ENCODE measurements at regions not wholly inside any gene's neighbourhood (a gene's known extent, or its start where the extent isn't known, plus 50 kb on each side); places are given as distances from the start of the nearest gene placed in this dataset.

DNA sequence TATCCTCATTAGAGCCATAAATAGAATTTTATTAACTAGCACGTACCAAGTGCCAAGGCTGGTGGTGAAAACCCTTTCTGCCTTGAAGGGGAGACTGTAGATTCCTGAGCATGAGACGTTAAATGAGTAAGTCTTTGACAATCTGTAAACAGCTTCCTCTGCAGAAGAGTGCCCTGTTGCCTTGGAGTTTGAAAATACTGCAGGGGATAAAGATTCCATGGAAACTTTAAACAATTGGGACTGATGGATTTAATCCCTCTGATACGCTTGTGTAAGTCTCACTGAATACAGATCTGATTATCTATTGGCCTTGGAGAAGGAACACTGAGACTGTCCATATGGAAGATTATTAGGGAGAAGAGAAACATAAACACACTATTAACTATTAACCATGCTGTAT, 1053.4 kb upstream of the RBFOX1 start:
- TF ChIP-seq CHD1 (IDR thresholded peaks at IDR 0.05; ENCODE audit: low read depth, low read length): no peak
- no peak for TF ChIP-seq USF2 (IDR thresholded peaks at IDR 0.05; ENCODE audit: low read depth, low read length)
- TF ChIP-seq CTCF (conservative IDR thresholded peaks at IDR 0.05; ENCODE audit: low read depth, low read length): no peak
- no peak for TF ChIP-seq POLR2A (IDR thresholded peaks at IDR 0.05; ENCODE audit: low read depth, low read length)
- no peak for TF ChIP-seq RAD21 (IDR thresholded peaks at IDR 0.05; ENCODE audit: low read length)
- no peak for TF ChIP-seq FOS (IDR thresholded peaks at IDR 0.05; ENCODE audit: low read depth, low read length)
- TF ChIP-seq, protein P1, sequence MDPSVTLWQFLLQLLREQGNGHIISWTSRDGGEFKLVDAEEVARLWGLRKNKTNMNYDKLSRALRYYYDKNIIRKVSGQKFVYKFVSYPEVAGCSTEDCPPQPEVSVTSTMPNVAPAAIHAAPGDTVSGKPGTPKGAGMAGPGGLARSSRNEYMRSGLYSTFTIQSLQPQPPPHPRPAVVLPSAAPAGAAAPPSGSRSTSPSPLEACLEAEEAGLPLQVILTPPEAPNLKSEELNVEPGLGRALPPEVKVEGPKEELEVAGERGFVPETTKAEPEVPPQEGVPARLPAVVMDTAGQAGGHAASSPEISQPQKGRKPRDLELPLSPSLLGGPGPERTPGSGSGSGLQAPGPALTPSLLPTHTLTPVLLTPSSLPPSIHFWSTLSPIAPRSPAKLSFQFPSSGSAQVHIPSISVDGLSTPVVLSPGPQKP (IDR thresholded peaks at IDR 0.05; ENCODE audit: borderline replicate concordance, low read depth, low read length): no peak
